HEK293T (cell line): ENCODE measurements at regions not wholly inside any gene's neighbourhood (a gene's known extent, or its start where the extent isn't known, plus 50 kb on each side); places are given as distances from the start of the nearest gene placed in this dataset.

ENCODE experiments used
- ELF4 ChIP-seq: fragments of 450-650 bp; IDR thresholded peaks from 2 replicates; pipeline ENCODE4 v1.6.1; 2017; ENCODE audit warnings: antibody characterized with exemption
- FOXA1 ChIP-seq: fragments of 450-650 bp; IDR thresholded peaks from 2 replicates; pipeline ENCODE4 v1.6.1; 2016; ENCODE audit warnings: mild to moderate bottlenecking
- NFRKB ChIP-seq: fragments of 450-650 bp; IDR thresholded peaks from 2 replicates; pipeline ENCODE4 v1.6.1; 2016; ENCODE audit warnings: mild to moderate bottlenecking, moderate library complexity
- SP1 ChIP-seq: fragments of 450-650 bp; IDR thresholded peaks from 2 replicates; pipeline ENCODE4 v1.6.1; 2017
- SUZ12 ChIP-seq: fragments of 450-650 bp; IDR thresholded peaks from 2 replicates; pipeline ENCODE4 v1.6.1; 2016; ENCODE audit warnings: mild to moderate bottlenecking

- TF ChIP-seq FOXA1 (no peak), SUZ12 (no peak), ELF4 (no peak), SP1 (no peak), NFRKB (no peak)
These were observed 506.6 kb upstream of the GHITM start for GRCh38 chr10:83632701-83633100.
